DMS53 treated with DMSO at 0.1 percent for 48 hours (cell line): ENCODE measurements at regions not wholly inside any gene's neighbourhood (a gene's known extent, or its start where the extent isn't known, plus 50 kb on each side); places are given as distances from the start of the nearest gene placed in this dataset.
"Not testable (repeated sequence)": the region's sequence is repeated elsewhere in the genome, so short reads cannot be mapped to it uniquely, and the experiment has no call there.

Experiments used
- DNase-seq: peaks from one replicate; lab custom pipeline; 2025; ENCODE audit not compliant: unreplicated experiment; lab: John Stamatoyannopoulos, UW

- DNase-seq: no peak
Observed at GRCh38 chr11:129631201-129631600, 184.4 kb upstream of the TMEM45B start.

GRCh38 chr11:129636926-129637325 lies 178.7 kb upstream of the TMEM45B start:
- DNase-seq: no peak

GRCh38 chr11:129637473-129637872 lies 178.2 kb upstream of the TMEM45B start:
- no peak for DNase-seq

GRCh38 chr11:129637983-129638776 lies 177.5 kb upstream of the TMEM45B start:
- no peak for DNase-seq

- DNase-seq: peak; percentile 91
Observed at GRCh38 chr11:129639300-129639699, 176.3 kb upstream of the TMEM45B start.

- DNase-seq: no peak
Observed at GRCh38 chr11:129640671-129641070, 175.0 kb upstream of the TMEM45B start.

- DNase-seq: peak; percentile 20
Observed at GRCh38 chr11:129643031-129643721, 172.5 kb upstream of the TMEM45B start.

GRCh38 chr11:129644326-129644725 lies 171.3 kb upstream of the TMEM45B start:
- no peak for DNase-seq

- DNase-seq: no peak
Observed at GRCh38 chr11:129645943-129646342, 169.7 kb upstream of the TMEM45B start.

GRCh38 chr11:129650044-129650443 lies 165.6 kb upstream of the TMEM45B start:
- not testable (repeated sequence) for DNase-seq

- no peak for DNase-seq
Observed at GRCh38 chr11:129652835-129653234, 162.8 kb upstream of the TMEM45B start.

- DNase-seq: no peak
Observed at GRCh38 chr11:129655247-129655832, 160.3 kb upstream of the TMEM45B start.

- no peak for DNase-seq
Observed at GRCh38 chr11:129657866-129658525, 157.7 kb upstream of the TMEM45B start.

GRCh38 chr11:129658526-129658867 lies 157.2 kb upstream of the TMEM45B start:
- no peak for DNase-seq

- DNase-seq: no peak
Observed at GRCh38 chr11:129680907-129681306, 134.7 kb upstream of the TMEM45B start.

GRCh38 chr11:129681344-129682114 lies 134.1 kb upstream of the TMEM45B start:
- DNase-seq: no peak

- no peak for DNase-seq
Observed at GRCh38 chr11:129686269-129686668, 129.4 kb upstream of the TMEM45B start.

- DNase-seq: no peak
Observed at GRCh38 chr11:129691142-129691541, 124.5 kb upstream of the TMEM45B start.

- DNase-seq: peak; percentile 49
Observed at GRCh38 chr11:129694538-129694937, 121.1 kb upstream of the TMEM45B start.

GRCh38 chr11:129694966-129695365 lies 120.7 kb upstream of the TMEM45B start:
- no peak for DNase-seq
